ENCODE measurements at regions not wholly inside any gene's neighbourhood (a gene's known extent, or its start where the extent isn't known, plus 50 kb on each side); places are given as distances from the start of the nearest gene placed in this dataset.

DNA sequence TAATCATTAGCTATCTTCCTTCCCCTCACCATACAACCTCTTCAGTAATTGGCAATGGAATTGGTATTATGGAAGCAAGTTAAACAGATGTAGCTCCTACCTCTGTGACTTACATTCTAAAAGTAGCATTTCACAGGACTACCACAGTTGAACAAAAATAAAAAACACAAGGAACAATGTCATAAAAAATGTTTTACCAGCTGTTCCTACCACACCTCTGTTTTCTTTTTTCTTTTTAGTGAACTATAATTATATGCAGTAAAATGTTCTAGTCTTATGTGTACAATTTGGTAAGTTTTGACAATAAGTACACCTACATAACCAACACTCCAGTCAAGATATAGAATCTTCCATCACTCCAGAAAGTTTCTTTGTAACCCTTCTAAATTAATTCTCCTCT, 54.1 kb upstream of the GEMIN8 start:
- no peak for TF ChIP-seq POLR2A (IDR thresholded peaks at IDR 0.05; ENCODE audit: low read depth, low read length)
- no peak for TF ChIP-seq POLR2AphosphoS5 (IDR thresholded peaks at IDR 0.05; ENCODE audit: low read depth, low read length)
- TF ChIP-seq TAF1 (IDR thresholded peaks at IDR 0.05; ENCODE audit: borderline replicate concordance, low read depth, low read length), result no peak

Measured in GM12892 (cell line).